Gastroesophageal sphincter (tissue), 4 donors: ENCODE measurements at regions not wholly inside any gene's neighbourhood (a gene's known extent, or its start where the extent isn't known, plus 50 kb on each side); places are given as distances from the start of the nearest gene placed in this dataset.

Source experiments
- ATAC-seq: fragments of 150-250 bp; one replicate; pipeline ENCODE4 v1.9.1; 2016; ENCODE audit warnings: mild to moderate bottlenecking, moderate library complexity
- H3K27ac ChIP-seq, 4 donors: fragments of 200-600 bp; sonication (generic) in 3 of 4; 1 replicate in 3 of 4; 2 replicates in 1 of 4; pipeline ENCODE4 v1.5.1; 2016 to 2019
- H3K27me3 ChIP-seq: fragments of 200-600 bp; sonication (generic); one replicate; pipeline ENCODE4 v1.5.1; 2019
- H3K36me3 ChIP-seq, 2 donors: fragments of 200-600 bp; sonication (generic); one replicate each; pipeline ENCODE4 v1.5.1; 2019; ENCODE audit warnings: control low read depth in 1 of 2
- H3K4me1 ChIP-seq, 3 donors: fragments of 200-600 bp; sonication (generic); 1 replicate in 2 of 3; 2 replicates in 1 of 3; pipeline ENCODE4 v1.5.1; 2016 to 2019; ENCODE audit warnings: control low read depth in 2 of 3
- H3K4me3 ChIP-seq, 2 donors: fragments of 200-600 bp; sonication (generic); one replicate each; pipeline ENCODE4 v1.5.1; 2019; ENCODE audit warnings: mild to moderate bottlenecking in 1 of 2, moderate library complexity in 1 of 2
- H3K9me3 ChIP-seq, 3 donors: fragments of 200-600 bp; sonication (generic); one replicate each; pipeline ENCODE4 v1.5.1; 2017 to 2019; ENCODE audit warnings: control low read depth in 2 of 3
- EP300 ChIP-seq: sonication (generic); formaldehyde crosslinking; IDR thresholded peaks from one replicate; pipeline ENCODE4 v1.6.1; 2017; ENCODE audit warnings: antibody characterized with exemption, mild to moderate bottlenecking
- POLR2A ChIP-seq, 2 donors: fragments of 450-650 bp; IDR thresholded peaks; one replicate each; pipeline ENCODE4 v1.6.1; 2017; ENCODE audit warnings: antibody characterized with exemption in 2 of 2, mild to moderate bottlenecking in 2 of 2, moderate library complexity in 1 of 2
- POLR2AphosphoS5 ChIP-seq: sonication (generic); formaldehyde crosslinking; IDR thresholded peaks from one replicate; pipeline ENCODE4 v1.6.1; 2017; ENCODE audit warnings: antibody characterized with exemption
- WGBS, 2 donors: methylation state at CpG; one replicate each; pipeline ENCODE4 v1.1.5; 2018; ENCODE audit warnings: low coverage in 1 of 2; 5-methylcytosine and 5-hydroxymethylcytosine counted together
- TF ChIP-seq, protein P1 (sequence below), 4 experiments: fragments of 200-600 bp in 2 of 4; fragments of 450-650 bp in 2 of 4; sonication (generic) in 1 of 4; IDR thresholded peaks; one replicate each; pipeline ENCODE4 v1.5.1; 2017 to 2019; ENCODE audit warnings: antibody characterized with exemption in 4 of 4, mild to moderate bottlenecking in 2 of 4, moderate library complexity in 2 of 4

DNA sequence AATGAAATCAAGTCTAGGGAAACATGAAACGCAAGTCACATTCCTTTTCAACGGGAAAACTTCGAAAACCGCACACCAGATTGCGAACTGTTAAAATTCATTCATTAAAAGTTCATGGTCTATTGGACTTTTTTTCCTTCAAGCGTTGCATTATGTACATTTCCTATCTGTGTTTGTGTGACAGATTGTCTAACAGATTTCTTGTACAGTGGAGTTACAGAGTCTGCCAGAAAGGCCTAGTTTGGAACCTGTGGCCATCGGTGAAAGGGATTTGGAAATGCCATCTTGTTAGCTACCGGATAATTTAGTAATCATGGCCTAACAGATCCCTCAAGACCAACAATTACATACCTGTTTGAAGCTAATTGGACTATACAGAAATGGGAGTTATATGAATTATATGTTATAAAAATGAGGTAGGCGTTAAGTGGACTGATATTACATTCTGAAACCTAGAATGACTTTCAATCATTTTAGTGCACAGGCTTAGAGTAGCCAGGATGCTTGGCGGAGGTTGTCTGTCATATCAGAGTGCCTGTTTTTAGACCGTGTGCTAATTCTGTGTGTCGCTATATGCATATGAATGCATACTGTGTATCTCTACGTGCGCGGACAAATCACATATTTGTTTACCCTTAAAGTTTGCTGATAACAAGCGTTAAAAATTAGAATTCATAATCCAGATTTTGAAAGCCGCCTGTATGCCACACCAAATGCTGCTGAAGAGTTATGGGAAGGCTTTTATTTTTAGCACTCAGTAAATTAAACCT, 885.4 kb upstream of the RBFOX1 start:
- Histone ChIP-seq H3K27me3 (no peaks in the 10 kb centered on the region), H3K27ac (no peak overlapping the region), H3K9me3 (no peaks in the 10 kb centered on the region), H3K4me3 (no peak overlapping the region), H3K4me1 (no peaks in the 10 kb centered on the region), H3K36me3 (no peaks in the 10 kb centered on the region)
- TF ChIP-seq POLR2AphosphoS5 = no peak
- no peak for TF ChIP-seq EP300
- ATAC-seq = no peak
- 84 to 86% methylated on average over 16 to 17 of the region's 17 CpGs for WGBS, 2 donors

GRCh38 chr16:6446370-6446769, 886.3 kb upstream of the RBFOX1 start:
- 75% methylated on average over 1 of the region's 1 CpG; no CpG with 5 or more reads in 1 of the 2 donors for WGBS, 2 donors

GRCh38 chr16:6439129-6439528, 893.5 kb upstream of the RBFOX1 start:
- Histone ChIP-seq H3K27me3 (no peaks in the 10 kb centered on the region), H3K9me3 (no peaks in the 10 kb centered on the region), H3K27ac (no peak overlapping the region), H3K4me3 (no peak overlapping the region), H3K36me3 (no peaks in the 10 kb centered on the region), H3K4me1 (no peaks in the 10 kb centered on the region)
- TF ChIP-seq POLR2A (IDR thresholded peaks at IDR 0.05) (no peak), EP300 (no peak), POLR2AphosphoS5 (no peak)
- TF ChIP-seq, protein P1, sequence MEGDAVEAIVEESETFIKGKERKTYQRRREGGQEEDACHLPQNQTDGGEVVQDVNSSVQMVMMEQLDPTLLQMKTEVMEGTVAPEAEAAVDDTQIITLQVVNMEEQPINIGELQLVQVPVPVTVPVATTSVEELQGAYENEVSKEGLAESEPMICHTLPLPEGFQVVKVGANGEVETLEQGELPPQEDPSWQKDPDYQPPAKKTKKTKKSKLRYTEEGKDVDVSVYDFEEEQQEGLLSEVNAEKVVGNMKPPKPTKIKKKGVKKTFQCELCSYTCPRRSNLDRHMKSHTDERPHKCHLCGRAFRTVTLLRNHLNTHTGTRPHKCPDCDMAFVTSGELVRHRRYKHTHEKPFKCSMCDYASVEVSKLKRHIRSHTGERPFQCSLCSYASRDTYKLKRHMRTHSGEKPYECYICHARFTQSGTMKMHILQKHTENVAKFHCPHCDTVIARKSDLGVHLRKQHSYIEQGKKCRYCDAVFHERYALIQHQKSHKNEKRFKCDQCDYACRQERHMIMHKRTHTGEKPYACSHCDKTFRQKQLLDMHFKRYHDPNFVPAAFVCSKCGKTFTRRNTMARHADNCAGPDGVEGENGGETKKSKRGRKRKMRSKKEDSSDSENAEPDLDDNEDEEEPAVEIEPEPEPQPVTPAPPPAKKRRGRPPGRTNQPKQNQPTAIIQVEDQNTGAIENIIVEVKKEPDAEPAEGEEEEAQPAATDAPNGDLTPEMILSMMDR (IDR thresholded peaks at IDR 0.05) = no peak
- no peak for ATAC-seq
- 27 to 35% methylated on average over 3 to 4 of the region's 6 CpGs for WGBS, 2 donors

More at GRCh38 chr16:6446370-6446769, 886.3 kb upstream of the RBFOX1 start:
- TF ChIP-seq POLR2AphosphoS5 (no peak), POLR2A (IDR thresholded peaks at IDR 0.05) (no peak), EP300 (no peak)
- TF ChIP-seq, protein P1 (IDR thresholded peaks at IDR 0.05) = no peak
- no peak overlapping the region for H3K4me3 ChIP-seq
- no peak overlapping the region for H3K27ac ChIP-seq
- no peaks in the 10 kb centered on the region for H3K9me3 ChIP-seq
- H3K36me3 ChIP-seq = no peaks in the 10 kb centered on the region
- H3K27me3 ChIP-seq = no peaks in the 10 kb centered on the region
- no peaks in the 10 kb centered on the region for H3K4me1 ChIP-seq
- ATAC-seq = no peak

DNA sequence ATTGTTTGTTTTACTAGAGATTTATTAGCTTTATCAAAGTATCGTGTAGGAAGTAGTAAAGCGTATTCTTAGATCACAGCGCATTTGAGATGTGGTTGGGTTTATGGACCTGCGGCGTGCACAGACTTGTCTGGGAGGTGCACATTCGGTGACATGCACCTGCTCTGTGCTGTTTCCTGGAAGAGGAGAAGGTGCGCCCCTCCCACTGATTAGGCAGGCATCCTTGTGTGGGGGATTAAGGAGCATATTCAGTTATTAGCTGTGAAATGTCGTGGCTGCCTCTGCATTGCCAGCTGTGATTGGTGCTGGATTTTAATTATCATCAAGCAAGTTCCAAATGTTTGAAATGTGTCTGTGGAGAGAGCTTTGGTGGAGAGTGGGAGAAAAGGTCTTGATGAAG, 903.8 kb upstream of the RBFOX1 start:
- TF ChIP-seq POLR2A (IDR thresholded peaks at IDR 0.05) (no peak), POLR2AphosphoS5 (no peak), EP300 (no peak)
- TF ChIP-seq, protein P1 (IDR thresholded peaks at IDR 0.05) = no peak
- Histone ChIP-seq H3K4me3 (no peak overlapping the region), H3K4me1 (no peaks in the 10 kb centered on the region), H3K36me3 (no peaks in the 10 kb centered on the region), H3K9me3 (no peaks in the 10 kb centered on the region), H3K27ac (no peak overlapping the region), H3K27me3 (no peaks in the 10 kb centered on the region)
- WGBS, 2 donors = 80% methylated on average over 3 to 7 of the region's 8 CpGs
- no peak for ATAC-seq

DNA sequence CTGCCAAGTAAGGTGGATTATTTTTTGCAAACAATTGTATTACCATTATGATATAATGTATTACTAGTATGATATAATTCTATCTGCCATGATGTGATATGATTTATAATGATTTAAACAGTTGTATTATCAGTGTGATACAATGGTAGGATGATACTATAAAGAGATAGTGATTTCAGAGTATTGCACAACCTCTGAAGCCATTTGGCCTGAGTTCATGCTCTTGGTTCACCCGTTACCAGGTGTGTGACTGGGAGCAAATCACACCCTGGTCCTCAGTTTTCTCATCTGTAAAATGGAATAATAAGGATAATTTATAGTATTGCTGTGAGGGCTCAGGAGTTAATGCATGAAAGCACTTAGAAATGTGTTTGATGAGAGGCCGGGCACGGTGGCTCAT, 905.0 kb upstream of the RBFOX1 start:
- no peak for ATAC-seq
- Histone ChIP-seq H3K4me3 (no peak overlapping the region), H3K9me3 (peaks cover 0 to 12% (median 0%) of the 10 kb centered on the region in 3 donors), H3K4me1 (no peaks in the 10 kb centered on the region), H3K36me3 (no peaks in the 10 kb centered on the region), H3K27ac (no peak overlapping the region), H3K27me3 (no peaks in the 10 kb centered on the region)
- TF ChIP-seq, protein P1 (IDR thresholded peaks at IDR 0.05) = no peak
- TF ChIP-seq POLR2A (IDR thresholded peaks at IDR 0.05) (no peak), POLR2AphosphoS5 (no peak), EP300 (no peak)
- WGBS, 2 donors = 68 to 75% methylated on average over 2 to 3 of the region's 3 CpGs
